ENCODE measurements at regions not wholly inside any gene's neighbourhood (a gene's known extent, or its start where the extent isn't known, plus 50 kb on each side); places are given as distances from the start of the nearest gene placed in this dataset.

- CTCF ChIA-PET (ENCODE audit: low intra/inter-chr PET ratio, low total read pairs) = no interaction called here
- no TSS peak for BruUV-seq (replicated peaks)
- Histone ChIP-seq H3K27ac (ENCODE audit: extremely low read length, insufficient read depth, low read length) (no peak overlapping the region), H2AFZ (ENCODE audit: low read length) (no peak overlapping the region), H3K4me1 (ENCODE audit: insufficient read depth, low read length) (no peaks in the 10 kb centered on the region), H3K4me3 (replicated peaks in 1 of 3; ENCODE audit: insufficient read depth in 1 of 3, low read depth in 2 of 3, low read length in 3 of 3) (no peak overlapping the region), H3K36me3 (replicated peaks in 1 of 2; ENCODE audit: control insufficient read depth in 1 of 2, insufficient read depth in 2 of 2, low read length in 2 of 2) (no peaks in the 10 kb centered on the region), H3K9ac (ENCODE audit: insufficient read depth, low read depth, low read length) (no peak overlapping the region), H3K79me2 (ENCODE audit: insufficient read depth, low read length) (no peaks in the 10 kb centered on the region), H3K9me3 (ENCODE audit: low read length) (no peaks in the 10 kb centered on the region), H3K4me2 (ENCODE audit: low read depth, low read length) (no peak overlapping the region), H3K27me3 (ENCODE audit: control insufficient read depth in 1 of 2, insufficient read depth in 2 of 2, low read length in 2 of 2) (no peaks in the 10 kb centered on the region), H4K20me1 (ENCODE audit: insufficient read depth, low read length) (no peaks in the 10 kb centered on the region)
- WGBS (ENCODE audit: low lambda C conversion rate) = 0% methylated on average over 1 of the region's 1 CpG
- FAIRE-seq = no peak
- intact Hi-C loops (cut with micrococcal nuclease; ENCODE audit: unreplicated experiment) (no loop called here), in situ Hi-C loops (cut with HindIII; ENCODE audit: extremely low pct_ligation_motif_present, low pct_unique_long_range_greater_than_20kb) (no loop called here)
- ATAC-seq = no peak
- POLR2A ChIA-PET = no interaction called here
- no peak for DNase-seq (ENCODE audit: low spot score)
- TF ChIP-seq POLR2A (IDR thresholded peaks at IDR 0.05; ENCODE audit: insufficient read depth in 1 of 2, low read depth in 2 of 2, low read length in 2 of 2) = no peak
- no peak for TF ChIP-seq ELF1 (CRISPR knock-in tag; IDR thresholded peaks at IDR 0.05)
- TF ChIP-seq ASH2L (IDR thresholded peaks at IDR 0.05; ENCODE audit: insufficient read length, low read depth, low read length) = no peak
- TF ChIP-seq ZNF883 (CRISPR knock-in tag; IDR thresholded peaks at IDR 0.05; ENCODE audit: not compliant biosample characterization) = no peak
- no peak for TF ChIP-seq ZNF318 (CRISPR knock-in tag; IDR thresholded peaks at IDR 0.05)
- no peak for TF ChIP-seq ZNF205 (CRISPR knock-in tag; IDR thresholded peaks at IDR 0.05)
- no peak for TF ChIP-seq ZNF34 (CRISPR knock-in tag; IDR thresholded peaks at IDR 0.05; ENCODE audit: borderline replicate concordance)
- TF ChIP-seq FIP1L1 (IDR thresholded peaks at IDR 0.05; ENCODE audit: borderline replicate concordance, insufficient read depth, low read depth, low read length) = no peak
- no peak for TF ChIP-seq ZMYM2 (CRISPR knock-in tag; IDR thresholded peaks at IDR 0.05)
- no peak for TF ChIP-seq MAF1 (CRISPR knock-in tag; IDR thresholded peaks at IDR 0.05; ENCODE audit: borderline replicate concordance)
- no peak for TF ChIP-seq ZNF337 (CRISPR knock-in tag; IDR thresholded peaks at IDR 0.05; ENCODE audit: borderline replicate concordance, low read depth)
- no peak for TF ChIP-seq MAFF (IDR thresholded peaks at IDR 0.05; ENCODE audit: low read depth, low read length)
- no peak for TF ChIP-seq SETDB1 (CRISPR knock-in tag; IDR thresholded peaks at IDR 0.05; ENCODE audit: borderline replicate concordance)
- TF ChIP-seq RFX5 (IDR thresholded peaks at IDR 0.05; ENCODE audit: low read depth, low read length) = no peak
- no peak for TF ChIP-seq ZBED4 (CRISPR knock-in tag; IDR thresholded peaks at IDR 0.05; ENCODE audit: borderline replicate concordance)
Observed at GRCh38 chr4:144206711-144207110, 66.2 kb upstream of the GYPA start.
